ENCODE measurements at regions not wholly inside any gene's neighbourhood (a gene's known extent, or its start where the extent isn't known, plus 50 kb on each side); places are given as distances from the start of the nearest gene placed in this dataset.

DNA sequence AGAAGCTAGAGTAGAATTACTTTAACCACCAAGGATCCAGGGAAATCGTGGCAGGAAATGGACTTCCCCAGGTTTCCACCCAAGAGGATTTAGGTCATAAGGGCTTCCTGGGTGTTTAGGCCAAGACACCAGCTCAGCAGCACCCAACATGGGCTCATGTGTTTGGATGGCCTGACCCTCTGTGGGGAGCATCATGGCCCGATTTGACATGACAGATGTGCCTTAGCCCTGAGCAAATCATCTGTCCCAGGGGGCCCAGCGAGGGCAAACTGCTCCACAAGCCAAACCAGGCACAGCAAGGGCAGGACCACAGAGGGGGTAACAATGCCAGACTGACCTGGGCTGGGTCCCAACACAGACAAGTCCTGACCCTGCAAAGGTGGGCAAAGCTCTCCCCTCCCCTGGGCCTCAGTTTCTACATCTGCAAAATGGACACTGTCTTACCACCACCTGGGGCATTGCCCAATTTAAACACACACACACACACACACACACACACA lies 232.8 kb downstream of the MATN1 start:
- Histone ChIP-seq H3F3A (ENCODE audit: insufficient read depth, low read length, poor library complexity, severe bottlenecking) (no peaks in the 10 kb centered on the region), H3K27me3 (ENCODE audit: insufficient read depth, low read depth, low read length) (no peaks in the 10 kb centered on the region), H2AFZ (ENCODE audit: low read depth, low read length) (no peak overlapping the region), H3K9me3 (ENCODE audit: low read length) (no peaks in the 10 kb centered on the region), H3K4me2 (ENCODE audit: low read length) (no peak overlapping the region), H3K9ac (ENCODE audit: low read length) (no peak overlapping the region), H3K4me3 (ENCODE audit: low read length) (no peak overlapping the region), H4K20me1 (ENCODE audit: insufficient read depth) (no peaks in the 10 kb centered on the region), H3K79me2 (replicated peaks; ENCODE audit: insufficient read depth, low read length) (no peaks in the 10 kb centered on the region), H3K9me2 (ENCODE audit: insufficient read depth, low read length) (no peaks in the 10 kb centered on the region), H3K27ac (ENCODE audit: low read length) (no peak overlapping the region), H3K36me3 (ENCODE audit: insufficient read depth, low read length) (no peaks in the 10 kb centered on the region)
- TF ChIP-seq EP300 (conservative IDR thresholded peaks at IDR 0.05; ENCODE audit: poor library complexity, severe bottlenecking), result no peak
- no peak for TF ChIP-seq EZH2 (IDR thresholded peaks at IDR 0.05; ENCODE audit: borderline replicate concordance, insufficient read depth, low read length, poor library complexity, severe bottlenecking)
- TF ChIP-seq, protein P1, sequence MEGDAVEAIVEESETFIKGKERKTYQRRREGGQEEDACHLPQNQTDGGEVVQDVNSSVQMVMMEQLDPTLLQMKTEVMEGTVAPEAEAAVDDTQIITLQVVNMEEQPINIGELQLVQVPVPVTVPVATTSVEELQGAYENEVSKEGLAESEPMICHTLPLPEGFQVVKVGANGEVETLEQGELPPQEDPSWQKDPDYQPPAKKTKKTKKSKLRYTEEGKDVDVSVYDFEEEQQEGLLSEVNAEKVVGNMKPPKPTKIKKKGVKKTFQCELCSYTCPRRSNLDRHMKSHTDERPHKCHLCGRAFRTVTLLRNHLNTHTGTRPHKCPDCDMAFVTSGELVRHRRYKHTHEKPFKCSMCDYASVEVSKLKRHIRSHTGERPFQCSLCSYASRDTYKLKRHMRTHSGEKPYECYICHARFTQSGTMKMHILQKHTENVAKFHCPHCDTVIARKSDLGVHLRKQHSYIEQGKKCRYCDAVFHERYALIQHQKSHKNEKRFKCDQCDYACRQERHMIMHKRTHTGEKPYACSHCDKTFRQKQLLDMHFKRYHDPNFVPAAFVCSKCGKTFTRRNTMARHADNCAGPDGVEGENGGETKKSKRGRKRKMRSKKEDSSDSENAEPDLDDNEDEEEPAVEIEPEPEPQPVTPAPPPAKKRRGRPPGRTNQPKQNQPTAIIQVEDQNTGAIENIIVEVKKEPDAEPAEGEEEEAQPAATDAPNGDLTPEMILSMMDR (IDR thresholded peaks at IDR 0.05; ENCODE audit: poor library complexity, severe bottlenecking), result no peak
- no peak for TF ChIP-seq MXI1 (conservative IDR thresholded peaks at IDR 0.05; ENCODE audit: poor library complexity, severe bottlenecking)
- no peak for TF ChIP-seq RAD21 (conservative IDR thresholded peaks at IDR 0.05)
- TF ChIP-seq TAF1 (IDR thresholded peaks at IDR 0.05; ENCODE audit: low read depth), result no peak
- TF ChIP-seq, protein P2, sequence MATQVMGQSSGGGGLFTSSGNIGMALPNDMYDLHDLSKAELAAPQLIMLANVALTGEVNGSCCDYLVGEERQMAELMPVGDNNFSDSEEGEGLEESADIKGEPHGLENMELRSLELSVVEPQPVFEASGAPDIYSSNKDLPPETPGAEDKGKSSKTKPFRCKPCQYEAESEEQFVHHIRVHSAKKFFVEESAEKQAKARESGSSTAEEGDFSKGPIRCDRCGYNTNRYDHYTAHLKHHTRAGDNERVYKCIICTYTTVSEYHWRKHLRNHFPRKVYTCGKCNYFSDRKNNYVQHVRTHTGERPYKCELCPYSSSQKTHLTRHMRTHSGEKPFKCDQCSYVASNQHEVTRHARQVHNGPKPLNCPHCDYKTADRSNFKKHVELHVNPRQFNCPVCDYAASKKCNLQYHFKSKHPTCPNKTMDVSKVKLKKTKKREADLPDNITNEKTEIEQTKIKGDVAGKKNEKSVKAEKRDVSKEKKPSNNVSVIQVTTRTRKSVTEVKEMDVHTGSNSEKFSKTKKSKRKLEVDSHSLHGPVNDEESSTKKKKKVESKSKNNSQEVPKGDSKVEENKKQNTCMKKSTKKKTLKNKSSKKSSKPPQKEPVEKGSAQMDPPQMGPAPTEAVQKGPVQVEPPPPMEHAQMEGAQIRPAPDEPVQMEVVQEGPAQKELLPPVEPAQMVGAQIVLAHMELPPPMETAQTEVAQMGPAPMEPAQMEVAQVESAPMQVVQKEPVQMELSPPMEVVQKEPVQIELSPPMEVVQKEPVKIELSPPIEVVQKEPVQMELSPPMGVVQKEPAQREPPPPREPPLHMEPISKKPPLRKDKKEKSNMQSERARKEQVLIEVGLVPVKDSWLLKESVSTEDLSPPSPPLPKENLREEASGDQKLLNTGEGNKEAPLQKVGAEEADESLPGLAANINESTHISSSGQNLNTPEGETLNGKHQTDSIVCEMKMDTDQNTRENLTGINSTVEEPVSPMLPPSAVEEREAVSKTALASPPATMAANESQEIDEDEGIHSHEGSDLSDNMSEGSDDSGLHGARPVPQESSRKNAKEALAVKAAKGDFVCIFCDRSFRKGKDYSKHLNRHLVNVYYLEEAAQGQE (IDR thresholded peaks at IDR 0.05; ENCODE audit: borderline replicate concordance), result no peak
- TF ChIP-seq POLR2AphosphoS5 (IDR thresholded peaks at IDR 0.05), result no peak
- no peak for TF ChIP-seq SMC3 (conservative IDR thresholded peaks at IDR 0.05; ENCODE audit: poor library complexity)

DNA sequence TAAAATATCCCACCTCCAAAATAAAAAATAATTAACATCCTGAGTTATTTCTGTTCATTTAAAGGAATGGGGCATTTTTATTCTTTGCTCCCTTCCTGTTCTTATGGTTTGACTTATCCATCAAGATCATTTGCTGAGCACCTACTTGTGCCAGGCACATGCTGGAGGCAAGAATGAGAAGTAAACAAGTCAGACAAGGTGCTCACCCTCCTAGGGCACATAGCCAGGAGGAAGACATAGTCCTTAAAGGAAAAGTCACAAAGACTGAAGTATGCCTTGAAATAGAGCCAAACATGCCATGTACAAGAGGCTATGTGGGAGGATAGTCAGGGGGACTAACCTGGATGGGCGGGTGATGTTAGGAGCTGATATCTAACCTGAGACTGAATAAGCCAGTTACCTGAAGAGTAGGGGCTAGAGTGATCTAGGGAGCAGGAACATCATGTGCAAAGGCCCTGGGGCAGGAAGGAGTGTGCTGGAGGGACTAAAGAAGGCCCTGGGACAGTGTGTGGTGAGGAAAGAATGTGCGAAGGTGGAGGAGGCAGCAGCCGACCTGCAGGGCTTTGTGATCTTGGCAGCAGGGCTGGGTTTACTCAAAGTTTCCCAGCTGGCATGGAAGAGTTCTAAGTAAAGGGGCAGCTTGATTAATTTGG lies 233.5 kb downstream of the MATN1 start:
- no peaks in the 10 kb centered on the region for H3K9me2 ChIP-seq (ENCODE audit: insufficient read depth, low read length)
- no peak overlapping the region for H3K4me3 ChIP-seq (ENCODE audit: low read length)
- H3K36me3 ChIP-seq (ENCODE audit: insufficient read depth, low read length), result no peaks in the 10 kb centered on the region
- no peak overlapping the region for H3K4me2 ChIP-seq (ENCODE audit: low read length)
- H3K9ac ChIP-seq (ENCODE audit: low read length), result no peak overlapping the region
- no peaks in the 10 kb centered on the region for H3K9me3 ChIP-seq (ENCODE audit: low read length)
- TF ChIP-seq EP300 (conservative IDR thresholded peaks at IDR 0.05; ENCODE audit: poor library complexity, severe bottlenecking), result no peak
- TF ChIP-seq RAD21 (conservative IDR thresholded peaks at IDR 0.05), result no peak
- no peak for TF ChIP-seq SMC3 (conservative IDR thresholded peaks at IDR 0.05; ENCODE audit: poor library complexity)
- H4K20me1 ChIP-seq (ENCODE audit: insufficient read depth), result no peaks in the 10 kb centered on the region
- no peak overlapping the region for H2AFZ ChIP-seq (ENCODE audit: low read depth, low read length)
- no peaks in the 10 kb centered on the region for H3K79me2 ChIP-seq (replicated peaks; ENCODE audit: insufficient read depth, low read length)
- H3F3A ChIP-seq (ENCODE audit: insufficient read depth, low read length, poor library complexity, severe bottlenecking), result no peaks in the 10 kb centered on the region
- no peaks in the 10 kb centered on the region for H3K27me3 ChIP-seq (ENCODE audit: insufficient read depth, low read depth, low read length)
- H3K27ac ChIP-seq (ENCODE audit: low read length), result no peak overlapping the region

Measured in neural cell (in vitro differentiated cells).